GM13976 (cell line): ENCODE measurements at regions not wholly inside any gene's neighbourhood (a gene's known extent, or its start where the extent isn't known, plus 50 kb on each side); places are given as distances from the start of the nearest gene placed in this dataset.

ENCODE experiments used
- DNase-seq: peaks from one replicate; pipeline ENCODE4 v3.0.0; 2012; ENCODE audit warnings: low spot score
- CTCF ChIP-seq: IDR thresholded peaks from 2 replicates; pipeline ENCODE4 v1.5.1; 2012; ENCODE audit warnings: borderline replicate concordance, mild to moderate bottlenecking; ENCODE audit not compliant: insufficient read depth; ENCODE audit errors: extremely low read depth, missing control alignments, control extremely low read depth
- in situ Hi-C: fragments of 300-500 bp; cut with MboI; formaldehyde crosslinking; loops from one replicate; pipeline ENCODE4 v1.12.0; 2022; ENCODE audit warnings: low sequenced_read_pairs, mixed read lengths, inconsistent platforms; ENCODE audit not compliant: unreplicated experiment

DNA sequence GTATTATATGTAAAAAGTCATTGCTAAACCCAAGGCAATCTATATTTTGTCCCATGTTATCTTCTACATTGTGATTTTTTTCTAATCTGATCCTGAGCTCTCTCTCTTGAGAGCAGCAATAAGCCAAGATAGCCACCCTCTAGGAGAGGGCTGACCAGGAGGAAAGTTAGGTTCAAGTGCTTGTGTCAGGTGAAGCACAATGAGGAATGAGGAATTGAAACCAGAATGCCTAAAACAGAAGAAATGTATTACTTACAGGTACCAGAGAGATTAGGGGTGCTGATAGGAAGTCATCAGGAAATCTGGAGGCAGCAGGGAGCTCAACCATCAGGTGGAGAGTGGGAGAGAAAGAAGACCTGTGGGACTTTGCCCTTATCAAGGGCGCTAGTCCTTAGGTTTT is 85.5 kb upstream of the BARHL2 start:
- no peak for TF ChIP-seq CTCF
- in situ Hi-C loops, result no loop called here
- no peak for DNase-seq

DNA sequence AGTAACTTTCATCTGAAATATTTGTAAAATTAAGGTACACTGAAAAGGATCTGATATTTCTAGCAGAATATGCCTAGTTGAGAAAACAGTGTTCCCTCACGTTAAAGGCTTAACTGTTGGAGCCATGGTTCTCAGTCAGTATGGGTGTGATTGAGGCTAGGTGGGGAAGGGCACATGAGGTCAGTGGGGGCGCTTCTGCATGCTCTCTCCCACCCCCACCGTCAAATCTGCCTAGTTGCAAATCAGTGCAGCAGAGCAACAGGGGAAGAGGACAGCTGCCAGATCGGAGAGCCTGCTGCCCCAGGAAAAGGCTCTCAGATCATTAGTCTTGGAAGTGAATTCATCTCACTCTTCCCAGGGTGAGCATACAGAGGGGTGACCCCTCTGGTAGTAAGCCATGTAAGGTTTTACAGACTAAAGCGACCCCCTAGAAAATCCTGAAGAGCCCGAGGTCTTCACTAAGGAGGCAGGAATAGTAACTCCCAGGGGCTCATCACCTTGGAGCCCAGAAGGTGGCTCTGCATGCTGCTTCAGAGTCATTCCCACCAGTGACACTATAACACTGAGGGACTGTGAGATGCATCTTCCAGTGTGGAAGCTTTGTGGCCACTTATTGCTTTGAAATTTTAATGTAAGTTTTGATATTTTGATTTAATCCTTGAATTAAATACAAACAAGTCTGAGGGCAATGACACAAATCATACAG is 83.1 kb upstream of the BARHL2 start:
- no peak for DNase-seq
- in situ Hi-C loops, result no loop called here
- no peak for TF ChIP-seq CTCF

GRCh38 chr1:90799326-90799725 is 82.2 kb upstream of the BARHL2 start:
- in situ Hi-C loops, result no loop called here
- DNase-seq, result no peak
- no peak for TF ChIP-seq CTCF

- in situ Hi-C loops, result no loop called here
- no peak for TF ChIP-seq CTCF
- DNase-seq, result no peak
Observed at GRCh38 chr1:90798883-90799282, 81.8 kb upstream of the BARHL2 start.

DNA sequence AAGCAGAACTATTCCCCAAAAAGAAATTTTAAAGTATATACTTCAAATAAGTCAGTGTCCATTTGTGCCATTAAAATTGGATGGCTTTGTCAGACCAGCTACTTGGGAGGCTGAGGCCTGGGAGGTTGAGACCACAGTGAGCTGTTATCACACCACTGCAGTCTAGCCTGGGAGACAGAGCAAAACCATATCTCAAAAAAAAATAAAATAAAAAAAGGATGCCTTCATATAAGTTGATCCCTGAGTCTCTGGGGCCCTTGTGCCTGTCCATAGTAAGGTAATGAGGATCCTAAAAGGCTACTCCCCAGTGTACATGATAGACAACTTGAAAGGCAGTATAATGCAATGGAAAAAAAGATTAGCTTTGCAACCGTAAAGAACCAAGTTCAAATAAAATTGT is 81.2 kb upstream of the BARHL2 start:
- TF ChIP-seq CTCF, result no peak
- in situ Hi-C loops, result no loop called here
- no peak for DNase-seq

DNA sequence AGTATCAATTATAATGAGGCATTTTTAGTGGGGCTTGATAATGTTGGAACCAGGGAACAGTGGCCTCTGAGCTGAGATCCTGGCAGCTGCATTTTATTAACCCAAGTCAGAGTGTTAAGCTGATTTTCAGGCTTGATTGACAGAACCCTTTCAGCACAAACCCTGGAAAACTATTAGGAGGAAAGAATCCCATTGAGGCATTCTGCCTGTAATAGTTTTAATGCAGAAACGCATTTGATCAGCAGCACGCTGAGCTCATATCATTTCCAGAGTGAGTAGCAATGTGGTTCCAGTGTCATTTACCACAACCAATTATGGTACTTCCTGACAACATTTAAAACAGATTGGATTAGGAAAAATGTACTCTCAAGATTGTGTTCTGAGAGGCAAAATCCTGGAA is 78.3 kb upstream of the BARHL2 start:
- no peak for TF ChIP-seq CTCF
- in situ Hi-C loops, result no loop called here
- no peak for DNase-seq
